ENCODE measurements at regions not wholly inside any gene's neighbourhood (a gene's known extent, or its start where the extent isn't known, plus 50 kb on each side); places are given as distances from the start of the nearest gene placed in this dataset.

DNA sequence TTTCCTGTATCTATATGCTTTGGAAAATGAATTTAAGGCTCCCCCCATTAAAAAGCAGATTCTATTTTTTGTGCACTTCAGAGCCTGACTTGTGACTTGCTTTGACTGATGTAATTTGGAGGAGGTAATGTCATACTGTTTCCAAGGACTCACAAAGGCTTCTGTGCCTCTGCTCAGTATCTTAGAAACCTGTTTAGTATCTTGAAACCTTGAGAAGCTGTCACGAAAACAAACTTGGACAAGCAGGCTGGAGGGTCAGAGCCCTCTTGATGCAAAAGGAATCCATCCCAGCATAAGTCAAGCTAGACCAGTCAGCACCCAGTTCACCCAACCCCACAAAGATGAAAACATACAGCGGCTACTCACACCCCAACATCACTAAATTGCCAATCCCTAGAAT, 560.0 kb upstream of the PCDH7 start:
- TF ChIP-seq POLR2AphosphoS5 (IDR thresholded peaks at IDR 0.05), result no peak
- no peak for TF ChIP-seq CTCF (IDR thresholded peaks at IDR 0.05)
- no peak for TF ChIP-seq EP300 (IDR thresholded peaks at IDR 0.05; ENCODE audit: low read depth)
